Ecto neural progenitor cell (in vitro differentiated cells): ENCODE measurements at regions not wholly inside any gene's neighbourhood (a gene's known extent, or its start where the extent isn't known, plus 50 kb on each side); places are given as distances from the start of the nearest gene placed in this dataset.
"Not testable (repeated sequence)": the region's sequence is repeated elsewhere in the genome, so short reads cannot be mapped to it uniquely, and the experiment has no call there.

Experiments
- DNase-seq: peaks from one replicate; pipeline ENCODE4 v3.0.0-alpha.2; 2018; ENCODE audit warnings: low spot score

DNA sequence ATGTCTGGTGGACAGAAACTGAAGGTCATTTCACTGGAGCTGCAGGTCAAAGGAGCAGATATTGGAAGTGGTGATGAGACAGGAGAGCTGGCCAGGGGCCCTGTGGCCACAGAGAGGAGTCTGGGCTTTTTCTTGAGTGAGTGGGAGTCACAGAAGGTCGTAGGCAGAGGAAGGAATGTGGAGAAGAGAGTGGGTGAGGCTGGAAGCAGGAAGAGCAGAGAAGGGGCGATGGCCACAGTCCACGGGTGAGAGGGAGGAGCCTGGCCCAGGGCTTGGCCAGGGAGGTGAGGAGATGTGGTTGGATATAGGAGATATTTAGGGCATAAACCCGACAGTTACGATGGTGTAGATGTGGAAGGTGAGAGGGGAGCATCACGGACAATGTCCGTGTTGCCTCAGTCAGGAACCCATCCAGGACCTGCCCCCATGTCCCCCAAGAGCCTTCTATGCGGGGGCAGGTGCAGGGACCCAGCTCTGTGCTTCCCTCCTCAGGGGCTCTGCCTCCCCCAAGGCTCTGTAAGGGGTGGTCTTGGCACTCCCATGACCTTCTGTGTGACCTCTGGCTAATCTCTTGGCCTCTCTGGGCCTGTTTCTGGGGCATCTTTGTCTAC is 150.5 kb upstream of the PTPN1 start:
- DNase-seq = no peak

GRCh38 chr20:50360218-50360672 is 149.9 kb upstream of the PTPN1 start:
- DNase-seq = no peak

GRCh38 chr20:50360921-50361320 is 149.3 kb upstream of the PTPN1 start:
- no peak for DNase-seq

DNA sequence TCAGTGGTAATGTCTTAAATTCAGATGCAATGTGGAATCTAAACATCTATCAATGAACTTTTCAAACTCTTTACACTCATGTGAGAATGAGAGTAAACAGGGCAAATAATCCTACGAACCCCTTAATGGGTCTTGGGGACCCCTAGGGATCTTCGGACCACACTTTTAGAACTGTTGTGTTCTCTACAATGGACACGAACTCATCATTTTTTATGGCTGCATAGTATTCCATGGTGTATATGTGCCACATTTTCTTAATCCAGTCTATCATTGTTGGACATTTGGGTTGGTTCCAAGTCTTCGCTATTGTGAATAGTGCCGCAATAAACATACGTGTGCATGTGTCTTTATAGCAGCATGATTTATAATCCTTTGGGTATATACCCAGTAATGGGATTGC is 148.0 kb upstream of the PTPN1 start:
- not testable (repeated sequence) for DNase-seq

DNA sequence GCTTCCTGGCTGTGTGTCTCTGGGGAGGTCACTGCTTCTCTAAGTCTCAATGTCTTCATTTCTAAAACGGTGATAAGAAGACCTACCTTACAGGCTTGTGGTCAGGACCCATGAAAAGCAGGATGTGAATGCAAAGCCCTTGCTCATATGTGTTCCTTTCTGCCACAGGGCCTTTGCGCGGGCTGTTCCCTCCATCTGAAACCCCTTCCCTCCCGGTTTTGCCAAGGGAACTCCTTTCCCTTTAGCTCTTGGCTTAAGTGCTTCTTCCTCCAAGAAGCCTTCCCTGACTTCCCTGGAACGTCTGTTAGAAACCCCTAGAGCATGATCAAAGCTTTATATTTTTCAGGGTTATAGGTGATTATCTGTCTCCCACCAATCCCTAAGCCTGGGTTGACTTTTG is 147.2 kb upstream of the PTPN1 start:
- no peak for DNase-seq

GRCh38 chr20:50363479-50363878 is 146.7 kb upstream of the PTPN1 start:
- no peak for DNase-seq

DNA sequence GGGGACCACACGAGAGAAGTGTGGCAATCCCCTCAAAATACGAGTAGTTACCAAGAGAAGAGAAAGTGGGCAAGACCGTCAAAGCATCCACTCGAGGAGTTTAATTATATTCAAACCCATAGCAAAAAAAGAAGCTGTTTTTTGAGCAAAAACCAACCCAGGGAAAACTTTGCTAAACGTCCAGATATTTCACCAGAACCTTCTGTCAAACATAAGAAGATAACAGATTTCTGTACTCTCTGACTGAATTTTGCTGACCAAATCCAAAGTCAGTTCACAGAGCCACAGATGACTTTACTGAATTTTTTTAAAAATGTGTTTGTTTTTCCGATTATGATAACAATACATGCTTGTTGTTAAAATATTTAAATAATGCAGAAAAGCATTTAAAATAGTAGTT is 145.6 kb upstream of the PTPN1 start:
- no peak for DNase-seq

DNA sequence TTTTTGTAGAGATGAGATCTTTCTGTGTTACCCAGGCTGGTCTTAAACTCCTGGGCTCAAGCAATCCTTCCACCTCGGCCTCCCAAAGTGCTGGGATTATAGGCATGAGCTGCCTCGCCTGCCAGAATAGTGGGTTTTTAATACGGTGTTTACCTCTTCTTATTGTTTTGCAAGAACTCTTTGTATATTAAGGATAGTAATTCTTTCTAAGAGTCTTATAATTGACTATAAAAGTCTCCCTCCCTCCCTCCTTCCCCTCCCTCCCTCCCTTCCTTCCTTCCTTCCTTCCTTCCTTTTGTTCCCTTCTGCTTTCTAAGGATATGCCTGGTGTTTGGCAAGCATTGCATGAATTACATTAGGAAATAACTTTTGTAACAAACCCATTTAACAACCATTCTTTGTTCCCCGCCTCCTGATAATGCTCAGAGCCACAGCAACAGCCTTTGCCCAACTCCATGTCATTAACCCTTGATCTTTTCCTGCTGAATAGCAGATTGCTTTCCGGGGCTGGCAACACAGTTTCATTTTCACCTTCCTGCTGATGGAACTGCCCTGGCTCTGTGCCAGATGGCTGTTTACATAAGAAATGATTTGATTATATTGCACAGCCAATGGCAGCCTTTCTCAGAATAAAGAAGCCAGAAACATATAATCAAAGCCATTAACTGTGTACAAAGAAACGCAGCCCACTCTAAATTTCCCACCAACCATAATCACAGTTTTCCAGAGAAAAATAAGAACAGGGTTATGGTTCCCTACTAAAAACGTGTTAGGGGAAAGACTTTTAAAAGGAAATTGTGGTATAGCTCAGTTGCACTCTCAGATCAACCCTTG is 143.7 kb upstream of the PTPN1 start:
- DNase-seq = no peak

GRCh38 chr20:50367104-50367674 is 143.0 kb upstream of the PTPN1 start:
- DNase-seq = no peak

DNA sequence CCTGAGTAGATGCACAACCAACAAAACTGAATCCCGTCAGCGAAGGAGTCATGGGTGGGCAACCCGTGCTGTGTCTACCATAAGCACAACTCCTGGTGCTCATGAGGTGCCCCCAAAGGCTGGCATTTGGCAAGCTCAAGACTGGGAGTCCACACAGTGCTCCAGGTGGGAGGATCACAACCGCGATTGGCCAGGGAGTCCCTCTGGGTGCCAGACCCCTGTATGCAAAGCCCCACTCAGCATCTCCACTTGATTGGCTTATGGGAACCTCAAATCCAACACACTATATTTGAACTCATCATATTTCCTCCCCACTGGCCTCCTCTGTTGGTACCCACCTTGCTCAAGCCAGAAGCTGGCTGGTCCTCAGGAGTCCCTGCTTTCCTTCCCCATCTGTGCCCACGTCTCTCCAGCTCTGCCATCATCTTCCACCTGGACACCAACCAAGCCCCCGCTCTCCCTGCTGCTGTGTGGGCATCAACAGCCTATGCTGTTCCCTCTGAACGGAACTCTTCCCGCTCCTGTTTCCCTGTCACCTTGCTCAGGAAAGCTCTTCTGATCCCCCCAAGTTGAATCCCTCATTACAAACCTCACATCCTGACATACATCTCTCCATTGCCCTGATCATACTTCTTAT is 142.3 kb upstream of the PTPN1 start:
- DNase-seq = no peak

DNA sequence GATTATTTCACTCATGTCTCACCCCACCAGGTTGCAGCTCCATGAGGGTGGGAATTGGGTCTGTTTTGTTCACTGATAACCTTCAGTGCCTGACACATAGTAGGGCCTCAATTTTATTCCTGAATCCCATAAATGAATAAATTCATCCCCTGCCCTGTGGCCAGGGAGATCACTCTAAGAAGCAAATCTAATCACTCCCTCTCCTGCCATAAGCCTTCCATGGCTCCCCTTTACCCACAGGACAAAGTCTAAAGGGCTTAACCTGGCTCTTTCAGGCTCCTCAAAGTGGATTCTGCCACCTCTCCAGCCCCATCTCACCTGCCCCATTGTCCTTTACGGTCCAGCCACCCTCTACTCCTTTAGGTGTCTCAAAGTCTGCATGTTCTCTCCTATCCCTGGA is 141.8 kb upstream of the PTPN1 start:
- DNase-seq = no peak

GRCh38 chr20:50368813-50369224 is 141.4 kb upstream of the PTPN1 start:
- DNase-seq = no peak

GRCh38 chr20:50369225-50370035 is 140.8 kb upstream of the PTPN1 start:
- no peak for DNase-seq

DNA sequence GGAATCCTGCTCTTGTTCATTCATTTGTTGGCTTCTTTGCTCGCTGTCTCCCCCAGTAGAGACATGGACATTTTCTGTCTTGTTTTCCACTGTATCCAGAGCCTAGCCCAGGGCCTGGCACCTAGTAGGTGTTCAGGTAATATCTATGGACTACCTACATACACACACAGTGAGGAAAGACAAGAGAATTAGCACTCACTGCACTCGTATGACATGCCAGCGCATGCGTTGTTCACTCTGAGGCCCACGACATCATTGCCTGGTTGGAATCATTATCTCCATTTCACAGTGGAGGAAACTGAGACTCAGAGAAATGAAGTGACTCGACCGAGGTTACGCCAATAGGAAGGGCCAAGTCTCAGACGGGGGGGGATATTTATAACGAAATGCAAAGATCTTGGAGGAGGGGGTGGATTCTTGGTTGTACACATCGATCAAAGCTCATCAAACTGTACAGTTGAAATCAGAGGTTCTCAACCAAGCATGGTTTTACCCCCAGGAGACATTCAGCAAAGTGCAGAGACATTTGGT is 140.1 kb upstream of the PTPN1 start:
- DNase-seq = no peak

- no peak for DNase-seq
These were observed 138.1 kb upstream of the PTPN1 start for GRCh38 chr20:50371878-50372769.

GRCh38 chr20:50372770-50373088 is 137.5 kb upstream of the PTPN1 start:
- DNase-seq = no peak

- no peak for DNase-seq
These were observed 136.4 kb upstream of the PTPN1 start for GRCh38 chr20:50373674-50374286.

- DNase-seq = no peak
These were observed 135.6 kb upstream of the PTPN1 start for GRCh38 chr20:50374541-50375078.

DNA sequence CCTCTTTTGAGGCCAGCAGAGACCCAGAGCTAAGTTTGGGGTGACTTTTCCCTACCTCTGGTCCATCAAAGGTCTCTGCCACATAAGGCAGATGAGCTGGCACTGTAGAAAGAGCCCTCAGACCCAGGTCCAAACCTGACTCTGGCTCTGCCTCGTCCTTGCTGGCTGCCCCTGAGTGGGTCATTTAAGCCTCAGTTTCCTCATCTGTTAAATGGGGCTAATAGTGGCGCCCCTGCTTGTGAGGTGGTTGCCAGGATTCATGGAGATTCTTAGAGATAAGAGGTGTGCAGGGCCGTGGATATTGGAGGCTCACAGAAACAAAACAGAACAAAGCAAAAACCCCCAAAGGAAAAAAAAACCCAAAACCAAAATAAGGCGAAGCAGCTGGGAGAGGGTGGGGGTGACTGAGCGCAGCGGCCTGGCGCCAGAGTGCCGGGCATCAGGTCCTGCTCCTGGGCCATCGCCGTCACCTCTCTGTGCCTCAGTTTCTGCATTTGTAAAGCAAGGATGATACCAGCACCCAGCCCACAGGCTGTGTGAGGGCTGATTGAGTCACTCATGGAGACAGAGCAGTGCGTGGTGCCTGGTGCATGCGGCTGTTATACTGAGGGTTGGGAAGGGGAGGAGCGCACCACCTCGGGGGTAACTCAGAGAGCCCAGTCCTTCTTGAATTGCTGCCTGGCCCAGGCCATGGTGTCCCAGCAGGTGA is 133.8 kb upstream of the PTPN1 start:
- no peak for DNase-seq
